Gastrocnemius medialis (tissue), 4 donors: ENCODE measurements at regions not wholly inside any gene's neighbourhood (a gene's known extent, or its start where the extent isn't known, plus 50 kb on each side); places are given as distances from the start of the nearest gene placed in this dataset.

Source experiments
- ATAC-seq, 2 donors: fragments of 150-250 bp; one replicate each; pipeline ENCODE4 v1.9.1; 2016
- DNase-seq, 2 donors: peaks; one replicate each; pipeline ENCODE4 v3.0.0-alpha.2; 2019
- H3K27ac ChIP-seq, 4 donors: fragments of 200-600 bp; sonication (generic); 1 replicate in 1 of 4; 2 replicates in 3 of 4; pipeline ENCODE4 v1.5.1; 2016 to 2018; ENCODE audit warnings: mild to moderate bottlenecking in 2 of 4, moderate library complexity in 1 of 4
- H3K27me3 ChIP-seq, 3 donors: fragments of 200-600 bp; sonication (generic) in 2 of 3; 1 replicate in 1 of 3; 2 replicates in 2 of 3; pipeline versions ENCODE4 v1.5.1 to v1.6.0; 2016 to 2019; ENCODE audit warnings: mild to moderate bottlenecking in 1 of 3, moderate library complexity in 1 of 3
- H3K36me3 ChIP-seq, 2 donors: fragments of 200-600 bp; sonication (generic) in 1 of 2; one replicate each; pipeline ENCODE4 v1.5.1; 2017 to 2018
- H3K4me1 ChIP-seq, 2 donors: fragments of 200-600 bp; sonication (generic) in 1 of 2; one replicate each; pipeline ENCODE4 v1.5.1; 2016 to 2017; ENCODE audit warnings: mild to moderate bottlenecking in 2 of 2
- H3K4me3 ChIP-seq, 4 donors: fragments of 200-600 bp; sonication (generic) in 3 of 4; 1 replicate in 1 of 4; 2 replicates in 3 of 4; pipeline ENCODE4 v1.5.1; 2016 to 2019; ENCODE audit warnings: mild to moderate bottlenecking in 2 of 4
- H3K9me3 ChIP-seq, 3 donors: fragments of 200-600 bp; sonication (generic) in 2 of 3; 1 replicate in 1 of 3; 2 replicates in 2 of 3; pipeline ENCODE4 v1.5.1; 2016 to 2019
- CTCF ChIP-seq, 5 experiments: fragments of 450-650 bp in 3 of 5; fragments of 200-600 bp in 2 of 5; sonication (generic) in 2 of 5; IDR thresholded peaks in 4 of 5; conservative IDR thresholded peaks in 1 of 5; 1 replicate in 4 of 5; 2 replicates in 1 of 5; pipeline ENCODE4 v1.5.1; 2016 to 2019; ENCODE audit warnings: antibody characterized with exemption in 5 of 5, mild to moderate bottlenecking in 3 of 5, moderate library complexity in 3 of 5
- POLR2A ChIP-seq, 2 donors: fragments of 450-650 bp; IDR thresholded peaks; one replicate each; pipeline ENCODE4 v1.6.1; 2017; ENCODE audit warnings: antibody characterized with exemption in 2 of 2, mild to moderate bottlenecking in 2 of 2, moderate library complexity in 2 of 2
- in situ Hi-C, 4 donors: fragments of 200-750 bp; cut with MboI; loops; one replicate each; pipeline versions ENCODE4 v1.15.0 to v1.8.0; 2017; ENCODE audit warnings: low sequenced_read_pairs in 4 of 4
- intact Hi-C: fragments of 100-400 bp; cut with DNase I; formaldehyde crosslinking; loops from one replicate; pipeline ENCODE4 v1.15.1; 2023; ENCODE audit warnings: low total_unique reads

- ATAC-seq (no peak), DNase-seq (no peak)
- intact Hi-C loops (no loop called here), in situ Hi-C loops (no loop called here)
- H3K9me3 ChIP-seq: no peaks in the 10 kb centered on the region
- no peak overlapping the region for H3K27ac ChIP-seq
- H3K36me3 ChIP-seq: no peaks in the 10 kb centered on the region
- no peaks in the 10 kb centered on the region for H3K4me1 ChIP-seq
- H3K27me3 ChIP-seq: no peaks in the 10 kb centered on the region
- TF ChIP-seq POLR2A (IDR thresholded peaks at IDR 0.05) (no peak), CTCF (IDR thresholded peaks at IDR 0.05 in 4 of 5, conservative IDR thresholded peaks at IDR 0.05 in 1 of 5) (no peak)
- H3K4me3 ChIP-seq: no peak overlapping the region
Observed at GRCh38 chr2:143965493-143966164, 554.3 kb downstream of the ZEB2 start.

GRCh38 chr2:143964891-143965290, 555.0 kb downstream of the ZEB2 start:
- intact Hi-C loops: no loop called here
- no peak overlapping the region for H3K4me3 ChIP-seq
- H3K27ac ChIP-seq: no peak overlapping the region
- DNase-seq (no peak), ATAC-seq (no peak)
- no peaks in the 10 kb centered on the region for H3K4me1 ChIP-seq
- H3K27me3 ChIP-seq: no peaks in the 10 kb centered on the region
- in situ Hi-C loops: no loop called here
- TF ChIP-seq CTCF (IDR thresholded peaks at IDR 0.05 in 4 of 5, conservative IDR thresholded peaks at IDR 0.05 in 1 of 5): no peak
- TF ChIP-seq POLR2A (IDR thresholded peaks at IDR 0.05): no peak
- no peaks in the 10 kb centered on the region for H3K36me3 ChIP-seq
- H3K9me3 ChIP-seq: no peaks in the 10 kb centered on the region

GRCh38 chr2:143960177-143960576, 559.7 kb downstream of the ZEB2 start:
- H3K9me3 ChIP-seq: no peaks in the 10 kb centered on the region
- in situ Hi-C loops: no loop called here
- H3K27ac ChIP-seq: no peak overlapping the region
- no peaks in the 10 kb centered on the region for H3K27me3 ChIP-seq
- DNase-seq (no peak), ATAC-seq (no peak)
- H3K4me1 ChIP-seq: no peaks in the 10 kb centered on the region
- TF ChIP-seq POLR2A (IDR thresholded peaks at IDR 0.05) (no peak), CTCF (IDR thresholded peaks at IDR 0.05 in 4 of 5, conservative IDR thresholded peaks at IDR 0.05 in 1 of 5) (no peak)
- H3K36me3 ChIP-seq: no peaks in the 10 kb centered on the region
- intact Hi-C loops: no loop called here
- H3K4me3 ChIP-seq: no peak overlapping the region

- no peak overlapping the region for H3K4me3 ChIP-seq
- TF ChIP-seq POLR2A (IDR thresholded peaks at IDR 0.05) (no peak), CTCF (IDR thresholded peaks at IDR 0.05 in 4 of 5, conservative IDR thresholded peaks at IDR 0.05 in 1 of 5) (no peak)
- intact Hi-C loops: no loop called here
- H3K36me3 ChIP-seq: no peaks in the 10 kb centered on the region
- ATAC-seq (no peak), DNase-seq (no peak)
- no peaks in the 10 kb centered on the region for H3K27me3 ChIP-seq
- in situ Hi-C loops: no loop called here
- no peak overlapping the region for H3K27ac ChIP-seq
- no peaks in the 10 kb centered on the region for H3K9me3 ChIP-seq
- H3K4me1 ChIP-seq: no peaks in the 10 kb centered on the region
Observed at GRCh38 chr2:143957321-143957720, 562.6 kb downstream of the ZEB2 start.
